Activated CD4-positive, alpha-beta T cell treated with anti-CD3 and anti-CD28 coated beads, Interleukin-2, amount 50 U/mL, for 4 hours (primary cell): ENCODE measurements at regions not wholly inside any gene's neighbourhood (a gene's known extent, or its start where the extent isn't known, plus 50 kb on each side); places are given as distances from the start of the nearest gene placed in this dataset.

Source experiments
- DNase-seq, 2 experiments: peaks; one replicate each; pipeline ENCODE4 v3.0.0-alpha.2; 2020

- DNase-seq = no peak
These were observed 1050.4 kb downstream of the MAT2B start for GRCh38 chr5:164555809-164556208.

GRCh38 chr5:164560216-164560615 lies 1054.8 kb downstream of the MAT2B start:
- no peak for DNase-seq

DNA sequence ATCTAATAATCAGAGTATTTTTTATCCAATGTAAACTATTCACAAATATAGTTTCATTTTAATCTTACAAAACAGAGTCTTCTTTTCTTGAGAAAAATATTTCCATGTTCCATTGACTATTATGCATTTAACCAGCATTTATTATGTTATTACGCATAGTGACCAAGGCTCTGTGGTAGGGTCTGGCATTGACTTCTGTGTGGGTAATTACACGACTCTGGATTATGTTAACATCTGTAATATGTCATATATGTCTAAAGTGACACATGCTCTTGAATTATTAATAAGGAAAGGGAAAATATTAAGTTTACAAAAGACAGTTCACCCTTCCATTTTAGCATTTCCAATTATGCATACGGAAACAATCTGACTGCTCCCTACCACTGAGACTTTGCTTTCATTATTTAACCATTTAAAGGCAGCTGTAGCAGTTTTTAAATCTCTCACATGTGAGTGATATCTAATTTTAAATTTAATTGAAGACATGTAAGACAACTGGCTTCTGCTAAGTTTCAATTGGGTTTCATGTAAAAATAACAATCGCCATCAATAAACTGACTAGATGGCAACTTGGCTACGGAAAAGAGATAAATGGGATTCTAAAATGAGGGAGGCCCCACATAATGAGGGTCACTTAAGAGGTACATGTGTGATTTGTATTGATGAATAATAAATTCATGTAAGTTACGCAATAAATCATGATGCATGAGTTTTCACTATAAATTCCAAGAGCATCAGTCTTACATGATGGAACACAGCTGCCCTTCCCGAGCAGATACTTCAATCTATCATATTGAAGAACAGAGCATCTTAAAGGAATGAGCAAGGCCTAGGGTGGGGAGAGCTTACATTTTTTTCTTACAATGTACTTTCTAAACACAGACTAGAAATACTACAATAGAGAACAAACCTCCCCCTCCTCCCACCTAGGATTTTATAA lies 1056.8 kb downstream of the MAT2B start:
- no peak for DNase-seq

GRCh38 chr5:164563370-164563769 lies 1058.0 kb downstream of the MAT2B start:
- DNase-seq = no peak

- no peak for DNase-seq
These were observed 1068.0 kb downstream of the MAT2B start for GRCh38 chr5:164573397-164573796.

DNA sequence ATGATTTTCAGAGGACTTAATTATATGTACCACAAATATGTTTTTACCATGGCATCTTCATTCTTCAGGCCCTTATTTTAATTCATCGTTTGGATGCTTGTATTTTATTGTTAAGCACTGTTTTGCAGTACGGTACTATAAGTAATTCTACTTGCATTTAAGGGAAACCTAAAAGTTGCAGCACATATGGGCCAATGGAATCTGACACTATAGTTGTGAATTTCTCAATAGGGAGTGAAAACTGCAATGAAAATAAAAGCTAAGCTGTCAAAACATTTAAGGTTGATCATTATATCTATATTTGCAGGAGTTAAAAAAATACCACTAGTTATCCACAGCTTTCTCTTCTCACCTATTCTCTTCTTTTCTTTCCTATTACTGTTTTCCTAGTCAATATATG lies 1071.8 kb downstream of the MAT2B start:
- no peak for DNase-seq

DNA sequence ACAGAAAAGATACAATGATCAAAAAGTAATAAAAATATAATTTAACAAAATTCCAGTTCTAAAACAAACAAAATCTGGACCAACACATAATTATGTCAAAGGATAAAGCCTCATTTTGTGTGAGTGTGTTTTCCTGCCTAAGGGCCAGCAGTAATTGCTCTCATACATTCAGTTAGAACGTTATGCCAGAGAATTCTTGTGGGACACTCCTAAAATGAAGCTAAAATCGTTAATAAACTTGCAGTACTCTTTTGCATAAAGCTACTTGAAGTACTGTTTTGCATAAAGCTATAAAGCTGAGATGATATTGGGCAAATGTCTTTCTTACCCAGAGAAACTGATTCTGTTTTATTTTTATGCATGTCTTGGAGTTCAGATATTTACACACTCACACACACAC lies 1072.3 kb downstream of the MAT2B start:
- no peak for DNase-seq

- DNase-seq = no peak
These were observed 1073.0 kb downstream of the MAT2B start for GRCh38 chr5:164578401-164578800.

DNA sequence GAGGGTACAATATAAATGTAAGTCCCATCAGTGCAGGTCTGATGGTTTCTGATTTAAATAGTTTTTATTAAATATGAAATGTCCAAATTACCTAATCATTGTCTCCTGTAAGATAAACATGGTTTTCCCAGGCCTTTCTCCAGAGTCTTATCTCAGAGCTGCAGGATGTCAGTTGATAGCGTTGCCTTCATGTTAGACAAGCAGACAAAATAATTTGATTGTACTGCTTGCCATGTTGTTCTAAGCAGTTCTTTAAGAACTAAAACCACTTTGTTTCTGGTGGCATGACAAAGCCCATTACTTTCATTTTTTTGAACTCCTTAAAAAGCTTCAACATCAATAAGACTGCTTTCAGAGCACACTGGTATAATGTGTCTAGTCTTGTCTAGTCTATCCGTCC lies 1073.5 kb downstream of the MAT2B start:
- DNase-seq = no peak

DNA sequence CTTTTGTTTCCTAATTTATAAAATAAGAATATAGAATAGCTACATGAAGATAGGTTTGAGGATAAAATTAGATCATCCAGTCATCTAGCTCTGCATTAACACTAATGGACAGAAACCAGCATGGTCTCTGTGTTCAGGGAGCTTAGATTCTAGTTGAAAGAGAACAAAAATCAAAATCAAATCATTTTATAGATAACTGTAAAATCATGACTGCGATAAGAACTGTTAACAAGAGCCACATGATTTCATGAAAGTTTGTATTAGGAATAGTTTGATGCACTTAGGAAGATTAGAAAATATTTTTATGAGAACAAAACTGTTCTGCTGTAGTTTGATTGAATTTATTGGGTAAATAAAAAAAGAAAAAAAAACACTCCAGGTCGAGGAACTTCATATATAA lies 1074.7 kb downstream of the MAT2B start:
- no peak for DNase-seq

GRCh38 chr5:164581889-164582288 lies 1076.5 kb downstream of the MAT2B start:
- DNase-seq = no peak

DNA sequence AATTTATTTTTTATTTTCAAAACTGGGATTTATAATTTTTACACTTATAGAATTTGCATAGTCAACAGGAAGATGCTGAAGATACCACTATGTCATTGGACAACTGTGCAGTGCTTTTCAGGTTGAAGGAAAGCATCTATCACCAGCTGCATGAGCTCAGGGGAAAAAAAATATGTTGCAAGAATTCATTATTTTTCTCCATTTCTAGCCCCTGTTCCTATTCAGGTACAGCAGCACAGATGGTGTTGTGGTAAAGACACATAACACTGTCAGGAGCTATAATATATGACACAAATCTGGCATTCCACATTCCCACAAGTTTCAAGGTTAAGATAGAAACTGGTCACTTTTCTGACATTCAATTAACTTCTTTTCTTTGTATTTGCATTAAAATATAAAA lies 1088.6 kb downstream of the MAT2B start:
- DNase-seq = no peak

DNA sequence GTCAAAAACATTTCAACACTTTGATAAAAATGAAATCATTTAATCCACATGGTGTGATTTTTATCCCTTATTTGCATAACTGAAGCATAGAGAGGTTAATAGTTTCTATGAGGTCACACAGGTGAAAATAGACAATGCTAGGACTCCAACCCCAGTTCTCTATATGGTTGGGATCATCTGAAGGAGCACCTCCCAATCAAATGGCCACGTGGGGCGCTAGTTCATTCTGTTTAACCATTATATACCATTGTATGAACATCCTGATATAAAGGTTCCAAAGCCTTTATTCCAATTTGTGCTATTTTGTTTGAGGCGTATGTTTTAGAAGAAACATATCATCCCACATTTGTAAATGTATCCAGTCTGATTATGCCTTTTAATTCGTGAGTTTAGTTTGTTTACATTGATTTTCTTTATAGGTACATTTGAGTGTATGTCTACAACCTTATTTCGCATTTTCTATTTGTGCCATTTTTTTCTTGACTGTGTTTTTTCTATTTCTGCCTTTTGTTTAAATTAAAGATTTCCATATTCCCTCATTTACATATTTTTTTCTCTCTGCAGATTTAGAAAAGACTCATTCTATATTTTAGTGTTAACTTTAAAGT lies 1092.0 kb downstream of the MAT2B start:
- DNase-seq = no peak

DNA sequence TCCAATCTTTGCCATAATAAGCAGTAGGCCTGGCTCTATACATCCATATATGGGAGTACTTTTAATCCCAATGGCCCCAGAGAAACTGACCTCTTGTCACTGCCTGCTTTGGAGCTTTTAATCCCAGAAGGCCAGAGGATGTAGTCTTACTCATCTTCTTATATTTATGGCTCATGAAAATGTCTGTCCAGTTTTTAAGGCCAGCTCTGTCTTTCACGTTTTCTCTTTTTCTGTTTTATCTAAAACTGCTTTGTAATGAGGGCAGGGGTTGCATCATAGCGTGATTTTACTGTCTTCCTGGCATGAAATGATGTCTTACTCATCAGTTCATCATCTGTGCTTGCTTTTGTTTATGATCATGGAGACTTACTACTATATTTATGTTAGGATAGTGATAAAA lies 1094.9 kb downstream of the MAT2B start:
- DNase-seq = no peak

DNA sequence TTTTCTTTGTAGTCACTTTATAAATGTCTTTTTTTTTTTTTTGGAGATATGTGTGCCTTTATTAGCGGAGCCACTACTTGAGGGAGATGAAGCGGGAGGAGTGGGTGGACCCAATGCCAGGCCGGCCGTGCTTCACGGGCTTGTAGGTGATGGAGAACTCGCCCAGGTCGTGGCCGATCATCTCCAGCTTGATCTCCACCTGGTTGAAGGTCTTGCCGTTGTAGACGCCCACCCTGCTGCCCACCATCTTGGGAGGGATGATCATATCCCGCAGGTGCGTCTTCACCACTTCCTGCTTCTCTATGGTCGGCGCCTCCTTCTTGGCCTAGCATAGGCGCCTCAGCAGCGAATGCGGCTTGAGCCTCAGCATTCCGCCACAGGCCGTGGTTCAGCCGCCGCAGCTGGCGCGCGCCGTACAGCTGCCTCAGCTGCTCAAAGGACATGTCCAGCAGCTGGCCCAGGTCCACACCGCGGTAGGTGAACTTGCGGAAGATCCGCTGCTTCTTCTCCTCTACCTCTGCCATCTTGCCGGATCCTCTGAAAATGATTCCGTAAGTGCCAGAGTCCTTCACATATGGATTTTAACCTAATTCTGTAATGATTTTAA lies 1095.6 kb downstream of the MAT2B start:
- no peak for DNase-seq

- DNase-seq = no peak
These were observed 1103.1 kb downstream of the MAT2B start for GRCh38 chr5:164608507-164608906.

DNA sequence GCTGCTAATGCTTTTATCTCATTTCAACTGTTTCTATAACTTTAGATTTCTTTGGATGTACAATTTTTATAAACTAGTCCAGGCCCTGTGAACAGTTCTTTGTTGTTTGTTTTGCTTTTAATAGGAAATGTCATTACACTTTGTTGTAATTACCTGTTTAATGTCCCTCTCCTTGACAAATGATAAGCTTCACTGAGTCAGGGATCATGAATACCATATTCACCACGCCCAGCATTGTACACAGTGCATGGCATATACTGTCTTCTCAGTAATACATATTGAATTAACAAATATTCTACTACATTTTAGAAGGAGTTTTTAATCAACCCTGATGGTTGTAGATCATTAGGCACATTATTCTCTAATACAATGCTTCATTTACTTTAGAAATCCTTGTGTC lies 1105.0 kb downstream of the MAT2B start:
- DNase-seq = no peak

- no peak for DNase-seq
These were observed 1109.3 kb downstream of the MAT2B start for GRCh38 chr5:164614707-164615106.

- DNase-seq = no peak
These were observed 1111.9 kb downstream of the MAT2B start for GRCh38 chr5:164617290-164617689.

GRCh38 chr5:164627021-164627420 lies 1121.6 kb downstream of the MAT2B start:
- DNase-seq = no peak

- no peak for DNase-seq
These were observed 1131.0 kb downstream of the MAT2B start for GRCh38 chr5:164636456-164636855.

GRCh38 chr5:164637931-164638521 lies 1132.6 kb downstream of the MAT2B start:
- DNase-seq = no peak

- DNase-seq = no peak
These were observed 1143.8 kb downstream of the MAT2B start for GRCh38 chr5:164649266-164649665.

DNA sequence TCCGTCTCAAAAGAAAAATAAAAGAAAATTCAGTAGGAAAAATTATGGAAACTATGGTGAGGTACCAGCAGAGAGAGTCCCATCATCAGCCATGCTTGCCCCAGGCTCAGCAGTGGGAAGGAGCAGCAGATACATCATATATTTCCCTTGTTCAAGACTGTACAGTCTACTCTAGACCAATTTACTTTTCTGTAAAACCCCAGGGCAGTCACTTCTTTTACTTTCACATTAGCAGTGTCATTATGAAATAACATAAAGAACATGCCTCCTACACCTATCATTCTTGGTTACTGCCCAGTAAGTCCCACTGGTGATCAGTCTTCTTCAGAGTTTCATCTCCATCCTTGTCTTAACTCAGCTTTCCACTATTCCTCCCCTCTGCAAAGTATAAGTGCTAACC lies 1145.0 kb downstream of the MAT2B start:
- DNase-seq = no peak
